ENCODE measurements at regions not wholly inside any gene's neighbourhood (a gene's known extent, or its start where the extent isn't known, plus 50 kb on each side); places are given as distances from the start of the nearest gene placed in this dataset.
"Not testable (repeated sequence)": the region's sequence is repeated elsewhere in the genome, so short reads cannot be mapped to it uniquely, and the experiment has no call there.

DNA sequence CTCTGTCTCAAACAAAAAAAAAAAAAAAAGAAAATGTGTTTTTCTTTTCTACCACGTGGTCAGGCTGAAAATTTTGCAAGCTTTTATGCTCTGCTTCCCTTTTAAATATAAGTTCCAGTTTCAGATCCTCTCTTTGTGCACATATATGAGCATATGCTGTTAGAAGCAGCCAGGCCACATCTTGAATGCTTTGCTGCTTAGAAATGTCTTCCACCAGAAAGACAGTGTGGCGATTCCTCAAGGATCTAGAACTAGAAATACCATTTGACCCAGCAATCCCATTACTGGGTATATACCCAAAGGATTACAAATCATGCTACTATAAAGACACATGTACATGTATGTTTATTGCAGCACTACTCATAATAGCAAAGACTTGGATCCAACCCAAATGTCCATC, 119.0 kb downstream of the BMP4 start:
- not testable (repeated sequence) for H3K4me3 ChIP-seq (ENCODE audit: insufficient read depth in 1 of 2, low read depth in 1 of 2, low read length in 2 of 2); H2BK12ac ChIP-seq (ENCODE audit: low read length in 2 of 2); H4K91ac ChIP-seq (ENCODE audit: low read length); H3K9me3 ChIP-seq (ENCODE audit: control insufficient read depth, low read length); H2AK5ac ChIP-seq (ENCODE audit: low read length, severe bottlenecking); H2AFZ ChIP-seq (ENCODE audit: low read depth, low read length); DNase-seq; H3K9ac ChIP-seq (ENCODE audit: low read length); H3K18ac ChIP-seq (ENCODE audit: low read depth in 1 of 2, low read length in 2 of 2); H3K4me2 ChIP-seq (ENCODE audit: low read length, poor library complexity, severe bottlenecking); H4K8ac ChIP-seq (ENCODE audit: low read length); H2BK5ac ChIP-seq (ENCODE audit: low read depth, low read length, poor library complexity, severe bottlenecking); H3K27me3 ChIP-seq (ENCODE audit: control insufficient read depth in 1 of 2, insufficient read depth in 1 of 2, low read length in 2 of 2); H3K4ac ChIP-seq (ENCODE audit: low read depth in 1 of 2, low read length in 2 of 2); H3K23ac ChIP-seq (ENCODE audit: low read length in 2 of 2); H3K36me3 ChIP-seq (ENCODE audit: control insufficient read depth in 1 of 2, insufficient read depth in 2 of 2, low read depth in 1 of 2, low read length in 2 of 2); H3K4me1 ChIP-seq (ENCODE audit: control insufficient read depth, insufficient read depth, low read depth, low read length); H3K79me1 ChIP-seq (replicated peaks; ENCODE audit: low read length, poor library complexity, severe bottlenecking); H2BK120ac ChIP-seq (ENCODE audit: low read depth, low read length); H3K14ac ChIP-seq (ENCODE audit: low read length in 2 of 2); H3K27ac ChIP-seq (ENCODE audit: low read length, poor library complexity, severe bottlenecking); H2BK15ac ChIP-seq (ENCODE audit: low read depth, poor library complexity, severe bottlenecking)
- WGBS: 93% methylated on average over 2 of the region's 2 CpGs

DNA sequence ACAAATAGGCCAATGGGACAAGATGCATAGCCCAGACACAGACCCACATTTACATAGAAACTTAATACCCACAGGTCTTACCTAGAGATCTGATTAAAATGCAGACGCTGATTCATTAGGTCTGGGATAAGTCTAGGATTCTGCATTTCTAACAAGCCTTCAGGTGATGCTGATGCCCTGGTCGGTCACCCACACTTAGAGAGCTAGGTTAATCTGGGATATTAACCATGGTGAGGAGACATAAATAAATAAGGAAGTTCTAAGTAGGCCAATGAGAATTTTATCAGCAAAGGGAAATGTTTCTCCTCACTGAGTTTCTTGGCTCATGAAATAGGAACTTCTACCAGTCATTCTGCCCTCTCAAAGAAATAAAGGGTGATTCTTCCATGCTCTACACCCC, 120.1 kb downstream of the BMP4 start:
- DNase-seq: no peak
- H3K36me3 ChIP-seq (ENCODE audit: control insufficient read depth in 1 of 2, insufficient read depth in 2 of 2, low read depth in 1 of 2, low read length in 2 of 2): no peaks in the 10 kb centered on the region
- H2BK5ac ChIP-seq (ENCODE audit: low read depth, low read length, poor library complexity, severe bottlenecking): no peak overlapping the region
- 93% methylated on average over 2 of the region's 2 CpGs for WGBS
- H3K4me1 ChIP-seq (ENCODE audit: control insufficient read depth, insufficient read depth, low read depth, low read length): no peaks in the 10 kb centered on the region
- H3K23ac ChIP-seq (ENCODE audit: low read length in 2 of 2): no peak overlapping the region
- no peak overlapping the region for H2AFZ ChIP-seq (ENCODE audit: low read depth, low read length)
- H2BK120ac ChIP-seq (ENCODE audit: low read depth, low read length): no peak overlapping the region
- no peak overlapping the region for H3K27ac ChIP-seq (ENCODE audit: low read length, poor library complexity, severe bottlenecking)
- no peak overlapping the region for H4K91ac ChIP-seq (ENCODE audit: low read length)
- no peak overlapping the region for H3K14ac ChIP-seq (ENCODE audit: low read length in 2 of 2)
- no peaks in the 10 kb centered on the region for H3K79me1 ChIP-seq (replicated peaks; ENCODE audit: low read length, poor library complexity, severe bottlenecking)
- no peak overlapping the region for H3K4me3 ChIP-seq (ENCODE audit: insufficient read depth in 1 of 2, low read depth in 1 of 2, low read length in 2 of 2)
- no peak overlapping the region for H2BK15ac ChIP-seq (ENCODE audit: low read depth, poor library complexity, severe bottlenecking)
- H3K18ac ChIP-seq (ENCODE audit: low read depth in 1 of 2, low read length in 2 of 2): no peak overlapping the region
- H2AK5ac ChIP-seq (ENCODE audit: low read length, severe bottlenecking): no peak overlapping the region
- H4K8ac ChIP-seq (ENCODE audit: low read length): no peak overlapping the region
- H3K9ac ChIP-seq (ENCODE audit: low read length): no peak overlapping the region
- H2BK12ac ChIP-seq (ENCODE audit: low read length in 2 of 2): no peak overlapping the region
- H3K9me3 ChIP-seq (ENCODE audit: control insufficient read depth, low read length): no peaks in the 10 kb centered on the region
- H3K4ac ChIP-seq (ENCODE audit: low read depth in 1 of 2, low read length in 2 of 2): no peak overlapping the region
- H3K27me3 ChIP-seq (ENCODE audit: control insufficient read depth in 1 of 2, insufficient read depth in 1 of 2, low read length in 2 of 2): peaks cover 0 to 6% of the 10 kb centered on the region in 2 experiments
- no peak overlapping the region for H3K4me2 ChIP-seq (ENCODE audit: low read length, poor library complexity, severe bottlenecking)

DNA sequence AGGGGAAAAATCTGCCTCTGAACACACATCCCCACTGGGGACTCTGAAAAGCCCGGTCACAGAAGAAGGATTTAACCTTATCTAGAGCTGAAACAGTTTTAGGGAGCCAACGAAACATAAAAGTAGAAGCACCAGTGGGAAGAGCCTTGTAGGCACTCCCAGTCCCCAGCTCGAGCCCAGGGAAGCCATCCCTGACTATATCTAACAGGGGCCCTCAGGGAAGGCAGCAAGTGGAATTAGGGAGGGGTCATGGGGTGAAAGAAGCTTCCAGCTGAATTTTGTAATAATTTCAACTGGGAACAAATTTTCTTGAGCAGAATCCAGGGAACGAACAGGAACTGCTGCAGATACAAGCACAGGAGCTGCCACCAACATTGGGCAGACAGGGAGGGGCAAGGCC, 127.8 kb downstream of the BMP4 start:
- Histone ChIP-seq H3K14ac (ENCODE audit: low read length in 2 of 2) (no peak overlapping the region), H3K79me1 (replicated peaks; ENCODE audit: low read length, poor library complexity, severe bottlenecking) (no peaks in the 10 kb centered on the region), H3K27me3 (ENCODE audit: control insufficient read depth in 1 of 2, insufficient read depth in 1 of 2, low read length in 2 of 2) (no peaks in the 10 kb centered on the region), H3K4ac (ENCODE audit: low read depth in 1 of 2, low read length in 2 of 2) (no peak overlapping the region), H2AFZ (ENCODE audit: low read depth, low read length) (no peak overlapping the region), H3K9me3 (ENCODE audit: control insufficient read depth, low read length) (no peaks in the 10 kb centered on the region), H3K18ac (ENCODE audit: low read depth in 1 of 2, low read length in 2 of 2) (no peak overlapping the region), H2BK12ac (ENCODE audit: low read length in 2 of 2) (no peak overlapping the region), H4K8ac (ENCODE audit: low read length) (no peak overlapping the region), H3K4me1 (ENCODE audit: control insufficient read depth, insufficient read depth, low read depth, low read length) (no peaks in the 10 kb centered on the region), H3K36me3 (ENCODE audit: control insufficient read depth in 1 of 2, insufficient read depth in 2 of 2, low read depth in 1 of 2, low read length in 2 of 2) (no peaks in the 10 kb centered on the region), H3K23ac (ENCODE audit: low read length in 2 of 2) (no peak overlapping the region), H3K27ac (ENCODE audit: low read length, poor library complexity, severe bottlenecking) (no peak overlapping the region), H3K9ac (ENCODE audit: low read length) (no peak overlapping the region), H2AK5ac (ENCODE audit: low read length, severe bottlenecking) (no peak overlapping the region), H3K4me3 (ENCODE audit: insufficient read depth in 1 of 2, low read depth in 1 of 2, low read length in 2 of 2) (no peak overlapping the region), H4K91ac (ENCODE audit: low read length) (no peak overlapping the region), H2BK5ac (ENCODE audit: low read depth, low read length, poor library complexity, severe bottlenecking) (no peak overlapping the region), H3K4me2 (ENCODE audit: low read length, poor library complexity, severe bottlenecking) (no peak overlapping the region), H2BK15ac (ENCODE audit: low read depth, poor library complexity, severe bottlenecking) (no peak overlapping the region), H2BK120ac (ENCODE audit: low read depth, low read length) (no peak overlapping the region)
- no peak for DNase-seq
- 61% methylated on average over 3 of the region's 4 CpGs for WGBS

DNA sequence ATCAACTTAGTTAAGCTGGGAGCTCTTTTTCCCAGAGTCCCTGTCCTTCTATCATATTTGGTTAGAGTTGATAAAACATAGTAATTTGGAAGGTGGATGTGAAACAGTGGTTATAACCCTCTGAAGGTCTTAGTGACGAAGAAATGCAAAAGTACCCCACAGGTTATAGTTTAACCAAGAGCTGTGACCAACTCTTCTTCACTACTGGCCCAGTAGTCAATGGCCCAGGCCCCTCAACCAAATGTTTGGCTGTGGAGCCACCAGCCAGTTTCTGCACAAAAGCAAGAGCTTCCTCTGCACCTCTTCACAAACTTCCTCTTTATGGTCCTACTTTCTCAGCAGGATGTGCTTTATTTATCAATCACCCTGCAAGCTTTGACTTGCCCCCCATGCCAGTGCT, 132.6 kb downstream of the BMP4 start:
- no peak for DNase-seq
- Histone ChIP-seq H2BK15ac (ENCODE audit: low read depth, poor library complexity, severe bottlenecking) (no peak overlapping the region), H3K4ac (ENCODE audit: low read depth in 1 of 2, low read length in 2 of 2) (no peak overlapping the region), H2AFZ (ENCODE audit: low read depth, low read length) (no peak overlapping the region), H3K27me3 (ENCODE audit: control insufficient read depth in 1 of 2, insufficient read depth in 1 of 2, low read length in 2 of 2) (no peaks in the 10 kb centered on the region), H2BK120ac (ENCODE audit: low read depth, low read length) (no peak overlapping the region), H4K91ac (ENCODE audit: low read length) (no peak overlapping the region), H3K9ac (ENCODE audit: low read length) (no peak overlapping the region), H3K23ac (ENCODE audit: low read length in 2 of 2) (no peak overlapping the region), H3K27ac (ENCODE audit: low read length, poor library complexity, severe bottlenecking) (no peak overlapping the region), H2BK12ac (ENCODE audit: low read length in 2 of 2) (no peak overlapping the region), H3K14ac (ENCODE audit: low read length in 2 of 2) (no peak overlapping the region), H3K79me1 (replicated peaks; ENCODE audit: low read length, poor library complexity, severe bottlenecking) (no peaks in the 10 kb centered on the region), H3K4me3 (ENCODE audit: insufficient read depth in 1 of 2, low read depth in 1 of 2, low read length in 2 of 2) (no peak overlapping the region), H3K18ac (ENCODE audit: low read depth in 1 of 2, low read length in 2 of 2) (no peak overlapping the region), H3K36me3 (ENCODE audit: control insufficient read depth in 1 of 2, insufficient read depth in 2 of 2, low read depth in 1 of 2, low read length in 2 of 2) (no peaks in the 10 kb centered on the region), H3K9me3 (ENCODE audit: control insufficient read depth, low read length) (no peaks in the 10 kb centered on the region), H3K4me2 (ENCODE audit: low read length, poor library complexity, severe bottlenecking) (no peak overlapping the region), H2AK5ac (ENCODE audit: low read length, severe bottlenecking) (no peak overlapping the region), H4K8ac (ENCODE audit: low read length) (no peak overlapping the region), H3K4me1 (ENCODE audit: control insufficient read depth, insufficient read depth, low read depth, low read length) (no peaks in the 10 kb centered on the region), H2BK5ac (ENCODE audit: low read depth, low read length, poor library complexity, severe bottlenecking) (no peak overlapping the region)
- WGBS: 100% methylated on average over 1 of the region's 1 CpG
